Muscle of back (tissue), 3 donors: ENCODE measurements at regions not wholly inside any gene's neighbourhood (a gene's known extent, or its start where the extent isn't known, plus 50 kb on each side); places are given as distances from the start of the nearest gene placed in this dataset.

Source experiments
- DNase-seq, 3 donors: peaks; one replicate each; pipeline versions ENCODE4 v3.0.0 to v3.0.0-alpha.2; 2013

DNA sequence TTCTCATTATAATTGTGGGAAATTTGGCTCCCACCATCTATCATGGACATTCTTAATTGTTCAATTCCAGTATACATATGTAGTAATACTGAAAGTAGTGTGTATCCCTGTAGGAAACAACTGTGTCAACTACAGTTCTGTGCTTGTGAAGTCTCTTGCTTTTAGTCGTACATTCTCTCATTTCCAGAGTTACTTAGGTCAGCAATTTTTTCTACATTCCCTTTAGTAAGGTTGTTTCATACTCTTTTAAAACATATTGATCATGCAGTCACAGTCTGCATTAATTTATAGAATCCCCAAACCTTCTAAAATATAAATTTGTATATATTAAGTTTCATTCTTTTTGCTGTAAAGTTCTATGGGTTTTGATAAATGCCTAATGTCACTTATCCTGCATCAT is 289.2 kb upstream of the PCDH10 start:
- DNase-seq, result no peak

- no peak for DNase-seq
These were observed 288.1 kb upstream of the PCDH10 start for GRCh38 chr4:132860976-132861375.

DNA sequence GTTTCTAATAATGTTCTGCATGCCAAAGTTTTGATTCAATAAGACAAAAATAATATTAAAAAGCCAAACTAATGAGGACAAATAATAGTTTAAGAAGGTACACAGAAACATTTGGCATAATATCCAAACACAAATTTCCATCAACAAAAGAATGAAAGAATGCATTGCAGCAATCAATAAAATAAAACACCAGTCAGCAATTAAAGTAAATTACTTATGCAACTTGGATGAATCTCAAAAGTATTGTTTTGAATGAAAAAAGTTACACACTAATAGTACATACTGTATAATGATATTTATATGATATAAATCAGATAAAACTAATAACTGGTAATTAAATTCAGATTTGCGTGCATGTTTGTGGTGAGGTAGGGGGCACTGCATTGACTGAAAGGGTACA is 285.5 kb upstream of the PCDH10 start:
- no peak for DNase-seq

GRCh38 chr4:132865458-132865857 is 283.6 kb upstream of the PCDH10 start:
- no peak for DNase-seq

- DNase-seq, result no peak
These were observed 283.2 kb upstream of the PCDH10 start for GRCh38 chr4:132865922-132866321.

DNA sequence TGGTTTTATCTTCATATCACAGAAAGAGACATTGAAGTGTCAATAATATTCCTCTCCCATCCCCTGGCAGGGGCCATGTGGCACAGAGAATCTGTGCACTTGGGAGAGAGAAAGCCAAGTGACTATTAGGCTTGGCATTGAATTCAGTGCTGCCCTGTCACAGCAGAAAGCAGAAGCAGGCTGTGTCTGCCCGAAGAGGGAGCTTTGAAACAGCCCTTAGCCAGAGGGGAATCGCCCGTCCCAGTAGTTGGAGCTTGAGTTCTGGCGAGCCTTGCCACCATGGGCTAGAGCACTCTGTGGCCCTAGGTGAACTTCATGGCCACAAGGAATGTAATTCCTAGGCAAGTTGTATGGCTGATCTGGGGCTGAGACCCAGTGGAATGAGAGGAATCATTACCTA is 282.5 kb upstream of the PCDH10 start:
- DNase-seq, result no peak

DNA sequence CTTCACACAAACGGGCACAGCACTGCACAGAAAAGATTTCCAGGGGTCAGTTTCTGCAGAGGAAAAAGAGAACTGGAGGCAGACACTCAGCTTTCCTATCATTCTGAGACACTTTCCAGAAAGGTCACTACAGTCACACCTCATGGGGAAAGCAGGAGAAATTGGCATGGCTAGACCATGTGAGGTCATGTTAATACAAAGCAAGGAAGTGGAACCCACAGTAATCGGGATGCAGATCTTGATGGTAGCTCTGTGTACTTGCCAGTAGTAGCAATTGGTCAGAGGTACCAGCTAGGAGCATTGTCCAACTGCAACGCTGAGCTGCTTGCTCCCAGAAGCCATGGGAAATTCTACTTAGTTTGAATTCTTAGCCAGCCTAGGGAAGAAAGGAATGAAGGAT is 255.3 kb upstream of the PCDH10 start:
- no peak for DNase-seq

DNA sequence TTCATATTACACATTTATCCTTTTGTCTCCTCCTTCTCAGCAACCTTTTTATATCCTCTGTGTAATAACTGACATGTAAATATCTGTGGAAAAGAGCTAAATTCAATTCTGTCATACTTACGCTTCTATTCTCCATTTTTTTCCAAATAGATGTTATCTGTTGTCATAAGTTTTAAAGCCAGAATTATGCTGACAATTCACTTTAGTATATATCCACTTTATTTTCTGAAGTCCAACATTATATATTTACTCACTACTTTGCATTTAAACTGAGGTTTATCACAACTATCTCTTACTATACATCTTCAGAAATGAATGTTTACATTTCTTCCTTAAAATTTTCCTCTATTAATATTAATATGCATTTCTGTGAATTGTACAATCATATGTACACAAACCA is 247.9 kb upstream of the PCDH10 start:
- DNase-seq, result no peak

DNA sequence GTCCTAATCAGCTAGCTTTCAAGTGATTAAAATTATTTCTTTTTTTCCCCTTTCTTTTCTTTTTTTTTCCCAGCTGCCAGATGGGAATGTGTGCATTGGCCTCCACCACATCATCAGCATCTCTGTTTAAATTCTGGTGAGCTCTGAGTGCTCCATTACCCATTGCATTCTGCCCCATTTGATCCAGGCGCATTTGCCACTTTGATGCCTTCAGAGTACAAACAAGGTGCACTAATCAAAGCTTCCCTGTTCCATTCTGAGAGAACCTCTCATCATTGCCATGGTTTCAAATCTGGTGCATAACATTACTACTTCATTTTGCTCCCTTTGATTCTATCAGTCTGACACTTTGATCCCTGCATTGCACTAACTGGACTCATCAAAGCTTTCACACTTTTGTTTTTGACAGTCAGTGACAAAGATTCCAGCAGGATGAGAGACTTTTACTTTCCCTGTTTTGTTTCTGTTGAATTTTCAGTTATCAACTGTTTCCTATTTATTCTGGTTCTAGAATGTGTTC is 238.8 kb upstream of the PCDH10 start:
- DNase-seq, result no peak

GRCh38 chr4:132918096-132918495 is 231.0 kb upstream of the PCDH10 start:
- no peak for DNase-seq

- DNase-seq, result no peak
These were observed 225.6 kb upstream of the PCDH10 start for GRCh38 chr4:132923516-132923915.

GRCh38 chr4:132934911-132935310 is 214.2 kb upstream of the PCDH10 start:
- no peak for DNase-seq

DNA sequence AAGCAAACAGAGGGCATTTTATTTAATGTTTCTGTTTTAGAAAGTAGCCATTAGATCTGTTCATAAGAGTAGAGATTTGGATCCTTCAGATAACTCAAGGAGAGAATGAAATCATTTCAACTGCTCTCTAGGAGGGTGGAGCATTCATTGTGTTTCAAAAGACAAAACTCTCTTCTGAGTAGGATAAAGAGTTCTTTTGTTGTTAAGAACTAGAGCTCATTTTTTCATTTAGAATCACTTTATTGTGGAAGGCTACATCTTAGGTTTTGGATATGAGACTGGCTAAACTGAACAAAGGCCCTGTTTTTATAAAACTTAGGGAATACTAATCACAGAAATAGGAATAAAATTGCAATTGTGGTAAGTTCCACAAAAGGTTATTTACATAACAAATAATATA is 193.9 kb upstream of the PCDH10 start:
- no peak for DNase-seq

- no peak for DNase-seq
These were observed 192.1 kb upstream of the PCDH10 start for GRCh38 chr4:132956962-132957361.

DNA sequence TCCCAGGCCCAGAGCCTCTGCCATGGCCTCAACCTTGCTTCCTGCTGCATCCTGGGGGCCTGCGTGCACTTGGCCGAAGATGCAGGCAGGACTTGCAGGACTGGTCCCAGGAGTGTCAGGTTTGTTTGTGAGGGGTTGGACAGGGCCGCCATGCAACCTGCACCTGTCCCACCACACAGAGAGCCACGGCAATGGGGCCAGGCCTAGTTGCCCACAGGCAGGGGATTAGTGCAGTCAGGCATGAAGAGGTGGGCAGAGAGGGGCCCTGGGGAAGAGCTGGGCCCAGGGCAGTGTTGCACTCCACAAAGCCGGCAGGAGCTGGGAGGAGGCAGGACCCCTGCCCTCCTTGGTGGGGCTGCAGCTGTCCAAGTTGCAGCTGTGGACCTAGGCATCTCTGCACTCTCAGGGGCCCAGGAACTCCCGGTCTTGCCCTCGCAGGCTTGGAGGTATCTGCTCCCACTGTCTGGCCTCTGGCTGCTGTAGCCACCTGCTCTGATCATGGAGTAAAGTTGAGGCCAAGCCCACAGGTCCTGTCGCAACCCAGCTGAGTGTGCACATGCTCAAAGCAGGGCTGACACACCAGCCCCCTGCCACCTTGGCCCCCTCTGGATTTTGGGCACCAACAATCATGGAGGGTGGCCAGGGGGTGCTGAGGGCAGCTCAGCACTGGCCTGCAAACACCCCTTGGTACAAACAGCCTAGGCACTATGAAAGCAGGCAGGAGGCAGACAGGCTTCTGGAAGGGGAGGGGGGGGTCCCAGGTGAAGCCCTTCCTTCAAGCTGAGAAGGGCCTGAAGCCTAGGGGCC is 190.4 kb upstream of the PCDH10 start:
- no peak for DNase-seq

GRCh38 chr4:132981611-132982010 is 167.5 kb upstream of the PCDH10 start:
- DNase-seq, result no peak

DNA sequence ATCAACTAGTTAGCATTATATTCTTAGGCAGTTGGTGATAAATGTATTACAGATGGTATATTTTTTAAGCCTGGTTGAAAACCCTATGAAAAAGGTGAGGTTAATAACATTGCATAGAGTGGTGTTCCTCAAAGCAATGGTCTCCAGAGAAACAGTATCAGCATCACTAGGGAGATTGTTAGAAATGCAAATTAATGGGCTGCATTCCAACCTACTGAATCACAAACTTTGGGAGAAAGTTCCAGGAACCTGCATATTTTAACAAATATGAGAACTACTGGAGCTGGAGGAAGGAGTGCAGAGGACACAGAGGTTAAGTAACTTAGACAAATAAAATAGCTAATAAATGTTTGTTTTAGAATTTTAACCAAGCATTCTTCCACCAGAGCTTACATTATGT is 166.9 kb upstream of the PCDH10 start:
- peak in 1 of 3 donors; percentile 8 for DNase-seq

GRCh38 chr4:132991111-132991510 is 158.0 kb upstream of the PCDH10 start:
- no peak for DNase-seq

- no peak for DNase-seq
These were observed 156.4 kb upstream of the PCDH10 start for GRCh38 chr4:132992686-132993085.

DNA sequence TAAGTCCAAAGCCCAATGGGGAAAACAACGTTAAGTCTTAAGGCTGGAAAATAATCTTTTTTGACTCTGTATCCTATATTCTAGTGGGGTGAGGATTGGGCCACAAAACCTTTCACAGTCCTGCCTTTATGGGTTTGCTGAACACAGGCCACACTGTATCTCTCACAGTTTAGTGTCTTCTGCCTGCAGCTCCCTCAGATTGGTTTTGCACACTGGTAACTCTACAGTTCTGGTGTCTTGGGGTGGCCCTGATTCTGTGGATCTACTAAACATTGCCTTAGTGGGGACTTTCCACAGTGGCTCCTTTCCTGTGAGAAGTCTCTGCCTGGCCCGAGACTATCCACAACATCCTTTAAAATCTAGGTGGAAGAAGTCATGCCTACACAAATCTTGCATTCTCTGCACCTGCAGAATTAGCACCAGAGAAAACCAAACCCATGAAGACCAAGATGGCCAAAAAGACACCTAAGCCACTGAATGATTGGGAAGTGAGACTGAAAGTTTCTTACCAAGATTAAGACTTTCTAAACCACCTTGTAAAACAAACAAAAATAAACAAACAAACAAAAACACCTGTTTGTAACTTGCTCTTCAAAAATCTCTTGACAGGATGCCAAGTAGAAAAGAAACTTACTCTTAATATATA is 150.4 kb upstream of the PCDH10 start:
- DNase-seq, result no peak

- no peak for DNase-seq
These were observed 149.1 kb upstream of the PCDH10 start for GRCh38 chr4:133000012-133000411.

- no peak for DNase-seq
These were observed 145.9 kb upstream of the PCDH10 start for GRCh38 chr4:133003169-133003568.

GRCh38 chr4:133014473-133015135 is 134.5 kb upstream of the PCDH10 start:
- peak in 2 of 3 donors; percentile 3 to 11 for DNase-seq
